ENCODE measurements at regions not wholly inside any gene's neighbourhood (a gene's known extent, or its start where the extent isn't known, plus 50 kb on each side); places are given as distances from the start of the nearest gene placed in this dataset.
A peak's percentile ranks its signal among the peaks of the same experiment; 100 is the strongest.

DNA sequence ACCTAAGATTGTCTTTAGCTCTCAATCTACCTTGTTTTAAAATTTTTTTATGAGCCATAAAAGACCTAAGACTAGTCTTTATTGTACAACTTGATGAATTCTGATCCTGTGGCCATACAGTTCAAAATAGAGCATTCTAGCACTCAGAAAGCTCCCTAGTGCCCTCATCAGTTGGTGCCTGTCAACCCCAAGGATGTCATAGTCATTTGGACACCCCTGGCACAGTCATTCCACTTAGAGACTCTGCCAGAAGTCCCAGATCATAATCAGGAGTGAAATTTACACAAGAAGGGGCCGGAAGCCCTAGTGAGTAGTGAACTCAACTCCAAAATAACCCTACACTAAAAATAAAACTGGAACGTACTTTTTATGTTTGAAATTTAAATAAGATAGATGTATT, 80.0 kb upstream of the INSIG1 start:
- DNase-seq = peak; percentile 35

DNA sequence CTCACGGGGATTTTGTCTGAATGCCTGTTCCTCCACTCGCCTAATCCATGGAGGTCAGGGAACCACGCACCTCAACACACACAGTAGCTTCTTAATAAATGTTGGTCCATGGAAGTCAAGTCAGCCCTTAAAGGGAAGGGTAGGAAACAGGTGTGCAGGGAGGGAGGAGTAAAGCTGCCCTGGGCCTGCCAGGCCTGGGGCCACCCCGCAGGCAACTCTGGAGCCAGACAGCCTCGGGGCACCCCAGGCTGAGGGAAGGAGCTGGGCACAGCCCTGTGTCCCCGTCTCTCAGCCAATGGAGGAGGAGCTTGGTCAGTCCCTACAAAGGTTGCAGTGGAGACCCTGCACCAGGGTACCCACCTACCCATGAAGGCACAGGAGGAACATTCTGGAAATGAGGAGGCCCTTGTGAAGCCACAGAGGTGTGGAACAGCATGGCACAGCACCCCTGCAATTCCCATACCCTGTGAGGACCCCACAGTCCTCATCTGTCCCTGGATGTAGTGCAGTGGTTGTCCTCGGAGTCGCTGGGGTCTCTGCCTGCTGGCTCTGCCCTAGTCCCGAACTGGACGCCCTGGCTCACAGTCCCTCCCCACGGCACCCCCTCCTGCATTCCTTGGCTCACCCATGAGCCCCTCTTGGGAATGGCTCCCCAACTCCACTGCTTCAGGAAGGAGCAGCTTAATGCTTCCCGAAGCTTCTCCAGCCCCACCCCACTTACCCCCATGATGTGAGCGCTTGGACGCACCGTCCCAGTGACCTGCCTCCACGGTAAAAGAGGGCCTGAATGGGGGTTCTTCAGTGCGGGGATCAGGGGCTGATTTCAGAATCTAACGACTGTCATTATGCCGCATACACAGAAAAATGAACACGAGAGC, 79.2 kb upstream of the INSIG1 start:
- no peak for DNase-seq

DNA sequence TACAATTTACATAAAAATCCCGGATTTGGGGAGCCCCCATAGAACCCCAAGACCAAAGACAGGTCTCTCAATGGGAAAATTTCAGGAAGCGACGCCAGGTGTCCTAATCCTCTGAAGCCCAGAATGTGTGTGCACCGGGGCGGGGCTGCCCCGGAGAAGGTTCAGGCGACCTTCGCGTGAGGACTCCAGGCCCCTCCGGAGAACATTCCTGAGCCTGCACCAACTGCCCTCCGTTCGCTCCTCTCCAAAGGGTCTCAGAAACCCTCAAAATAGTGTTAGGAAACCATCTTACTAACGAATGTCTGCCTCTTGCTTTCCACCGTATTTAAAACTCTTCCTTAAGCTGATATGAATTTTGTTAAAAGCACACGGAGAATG, 78.5 kb upstream of the INSIG1 start:
- no peak for DNase-seq

DNA sequence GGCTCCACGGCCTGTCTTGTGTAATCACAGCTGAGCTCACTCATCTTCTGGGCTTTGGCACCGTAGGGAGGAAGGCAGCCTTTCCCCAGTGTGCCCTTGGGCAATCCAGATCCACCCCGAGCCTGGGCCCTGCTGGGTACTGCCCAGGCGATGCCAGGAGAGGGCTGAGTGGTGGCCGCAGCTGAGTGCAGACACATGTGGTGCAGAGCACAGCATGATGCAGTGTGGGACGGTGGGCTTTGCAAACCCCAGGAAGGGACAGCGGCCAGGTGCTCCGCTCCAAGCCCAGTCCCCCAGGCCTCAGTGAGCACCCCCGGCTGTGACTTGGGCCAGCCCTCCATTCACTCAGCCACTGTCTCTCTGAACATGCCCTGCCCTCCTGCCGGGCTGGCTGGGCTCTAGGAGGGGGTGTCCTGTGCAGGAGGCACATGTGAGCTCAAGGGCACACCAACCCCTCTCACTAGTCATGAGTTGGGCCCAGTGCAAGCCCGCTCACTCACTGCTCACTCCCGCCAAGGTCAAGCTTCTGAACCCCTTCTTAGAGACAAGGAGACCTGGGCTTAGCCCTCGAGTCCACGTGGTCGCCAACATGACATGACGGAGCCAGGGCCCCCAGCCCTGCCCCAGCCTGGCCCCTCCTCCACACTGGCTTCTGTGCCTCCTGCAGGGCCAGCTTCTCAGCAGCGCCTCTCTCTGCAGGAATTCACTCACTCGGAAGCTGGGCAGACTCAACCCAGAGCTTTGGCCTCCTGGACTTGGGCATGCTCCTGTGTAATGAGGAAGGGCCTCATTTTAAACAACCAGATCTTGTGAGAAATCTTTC, 77.5 kb upstream of the INSIG1 start:
- no peak for DNase-seq

GRCh38 chr7:155220903-155221302, 76.8 kb upstream of the INSIG1 start:
- no peak for DNase-seq

DNA sequence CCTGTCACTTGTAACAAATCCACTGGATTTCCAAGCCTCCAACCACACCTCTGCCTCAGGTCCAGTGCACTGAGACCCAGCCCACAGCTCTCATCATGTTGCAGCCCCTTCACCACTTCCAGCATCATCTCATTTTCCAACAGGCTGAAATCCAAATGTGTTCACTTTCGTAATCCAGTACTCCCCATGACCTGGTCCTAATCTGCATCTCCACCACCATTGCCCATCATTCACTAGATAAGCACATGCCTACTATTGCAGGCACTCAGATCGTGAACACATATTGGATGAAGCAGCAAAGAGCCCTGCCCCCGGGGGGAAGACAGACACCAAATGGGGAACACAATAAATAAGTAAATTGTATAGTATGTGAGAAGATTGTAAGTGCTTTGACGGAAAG, 76.1 kb upstream of the INSIG1 start:
- DNase-seq = no peak

- DNase-seq = no peak
Measured at GRCh38 chr7:155222061-155222460, 75.6 kb upstream of the INSIG1 start.

DNA sequence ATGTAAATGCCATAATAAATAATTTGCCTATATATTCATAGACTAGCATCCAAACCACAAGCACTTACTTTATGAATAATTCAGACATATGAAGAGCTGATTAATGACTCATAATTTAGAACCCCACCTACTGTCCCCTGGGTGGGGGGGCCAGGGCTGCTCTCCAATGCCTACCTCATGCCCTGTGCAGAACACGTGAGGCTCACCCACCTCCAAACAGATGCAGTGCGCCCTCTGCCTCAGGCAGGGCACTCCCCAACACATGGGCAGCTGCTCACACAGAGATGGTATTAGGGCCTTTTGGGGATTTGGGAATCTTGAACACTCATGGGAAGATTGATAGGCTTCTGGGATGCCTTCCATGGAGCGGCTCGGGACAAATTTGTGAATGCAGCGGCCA, 75.1 kb upstream of the INSIG1 start:
- DNase-seq = no peak

- no peak for DNase-seq
Measured at GRCh38 chr7:155223021-155223420, 74.7 kb upstream of the INSIG1 start.

GRCh38 chr7:155223503-155223902, 74.2 kb upstream of the INSIG1 start:
- no peak for DNase-seq

- DNase-seq = no peak
Measured at GRCh38 chr7:155224116-155224811, 73.4 kb upstream of the INSIG1 start.

- DNase-seq = no peak
Measured at GRCh38 chr7:155225095-155225494, 72.6 kb upstream of the INSIG1 start.

GRCh38 chr7:155225516-155225915, 72.2 kb upstream of the INSIG1 start:
- no peak for DNase-seq

GRCh38 chr7:155226261-155227003, 71.2 kb upstream of the INSIG1 start:
- no peak for DNase-seq

GRCh38 chr7:155227004-155227787, 70.5 kb upstream of the INSIG1 start:
- DNase-seq = no peak

DNA sequence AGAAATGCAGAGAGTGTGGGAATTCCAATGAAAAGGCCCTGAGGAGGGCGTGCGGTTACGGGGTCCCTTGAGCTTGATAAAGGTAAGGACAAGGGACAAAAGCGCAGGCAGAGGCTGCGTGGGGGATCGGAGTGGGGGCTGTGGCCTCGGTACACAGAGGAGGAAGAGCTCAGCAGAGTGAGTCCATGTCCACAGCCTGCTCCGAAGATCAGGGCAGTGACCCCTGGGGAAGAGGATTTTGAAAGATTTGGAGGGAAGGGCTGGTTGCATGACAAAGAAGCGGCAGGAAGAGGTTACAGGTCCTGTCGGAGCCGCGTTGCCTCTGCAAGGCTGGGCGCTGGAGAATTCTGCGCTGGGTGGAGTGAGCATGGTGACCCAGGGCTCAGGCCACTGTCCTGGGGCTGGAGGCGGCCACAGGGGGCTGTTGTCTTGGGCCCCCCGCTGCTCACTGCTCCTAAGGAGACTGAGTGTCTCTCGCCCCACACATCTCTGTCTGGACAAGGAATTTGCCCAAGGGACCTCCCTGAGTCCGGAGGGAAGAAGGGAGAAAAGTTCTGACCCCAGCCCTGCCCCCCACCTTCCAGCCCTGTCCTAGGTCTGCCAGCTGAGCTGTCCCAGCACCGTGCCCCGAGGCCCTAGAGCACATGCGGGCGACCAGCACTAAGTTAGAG, 69.8 kb upstream of the INSIG1 start:
- no peak for DNase-seq

GRCh38 chr7:155228459-155228845, 69.2 kb upstream of the INSIG1 start:
- DNase-seq = no peak

GRCh38 chr7:155228894-155229293, 68.8 kb upstream of the INSIG1 start:
- no peak for DNase-seq

GRCh38 chr7:155229548-155230168, 68.0 kb upstream of the INSIG1 start:
- no peak for DNase-seq

DNA sequence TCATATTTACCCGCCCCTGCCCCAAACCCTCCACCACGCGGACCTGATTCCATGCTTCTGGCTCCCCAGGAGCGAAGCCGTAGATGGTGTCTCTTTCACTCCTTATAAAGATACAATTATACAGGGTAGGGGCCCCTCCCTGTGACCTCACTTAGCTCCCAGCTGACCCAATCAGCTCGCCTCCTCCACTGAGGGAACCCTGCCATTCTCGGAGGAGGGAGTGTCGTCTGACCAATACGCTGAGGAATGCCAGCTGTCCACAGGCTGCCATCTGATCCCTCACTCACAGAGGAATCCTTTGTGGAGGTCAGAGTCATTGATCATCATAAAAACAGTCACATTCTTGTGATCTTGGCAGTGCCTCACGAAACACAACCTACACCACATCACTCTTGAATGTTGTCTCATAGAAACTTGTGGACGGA, 67.5 kb upstream of the INSIG1 start:
- DNase-seq = no peak

- no peak for DNase-seq
Measured at GRCh38 chr7:155231241-155231800, 66.4 kb upstream of the INSIG1 start.

Data from stimulated activated CD4-positive, alpha-beta T cell treated with anti-CD3 and anti-CD28 coated beads, Interleukin-1b, Interleukin-23, amount 100 ng/mL, for 48 hours (primary cell).